HepG2 (cell line): ENCODE measurements at regions not wholly inside any gene's neighbourhood (a gene's known extent, or its start where the extent isn't known, plus 50 kb on each side); places are given as distances from the start of the nearest gene placed in this dataset.

Source experiments
- ATF3 ChIP-seq: sonication (generic); formaldehyde crosslinking; IDR thresholded peaks from 2 replicates; pipeline ENCODE4 v1.4.0; 2020; ENCODE audit warnings: missing genetic modification reagents
- BRCA1 ChIP-seq: sonication (generic); formaldehyde crosslinking; IDR thresholded peaks from 2 replicates; pipeline ENCODE4 v1.4.0; 2020; ENCODE audit warnings: missing genetic modification reagents
- CTCF ChIP-seq: sonication (generic); formaldehyde crosslinking; IDR thresholded peaks from 2 replicates; pipeline ENCODE4 v1.5.0; 2020; ENCODE audit warnings: mild to moderate bottlenecking, missing genetic modification reagents, moderate library complexity
- GABPB1 ChIP-seq: IDR thresholded peaks from 2 replicates; pipeline ENCODE4 v1.6.1; 2016; ENCODE audit warnings: mild to moderate bottlenecking, missing genetic modification reagents, moderate library complexity, missing compliant biosample characterization
- JUNB ChIP-seq: sonication (generic); formaldehyde crosslinking; IDR thresholded peaks from 2 replicates; pipeline ENCODE4 v1.8.0; 2022; ENCODE audit warnings: missing genetic modification reagents, mild to moderate bottlenecking, borderline replicate concordance
- MYNN ChIP-seq: sonication (generic); formaldehyde crosslinking; IDR thresholded peaks from 2 replicates; pipeline ENCODE4 v1.4.0; 2020; ENCODE audit warnings: mild to moderate bottlenecking, low read depth, missing genetic modification reagents
- NFE2L2 ChIP-seq: fragments of 150-350 bp; IDR thresholded peaks from 2 replicates; pipeline ENCODE4 v1.6.1; 2014; ENCODE audit warnings: low read length
- SIN3A ChIP-seq: IDR thresholded peaks from 2 replicates; pipeline ENCODE4 v1.6.1; 2011; ENCODE audit warnings: low read depth, mild to moderate bottlenecking, control low read depth, low read length, borderline replicate concordance
- SOX13 ChIP-seq, 3 experiments: fragments of 450-650 bp in 1 of 3; sonication (generic) in 1 of 3; formaldehyde crosslinking in 1 of 3; IDR thresholded peaks in 2 of 3; conservative IDR thresholded peaks in 1 of 3; 2 replicates each; pipeline versions ENCODE4 v1.5.0 to v1.6.1; 2016 to 2020; ENCODE audit warnings: antibody characterized with exemption in 1 of 3, mild to moderate bottlenecking in 1 of 3, missing compliant biosample characterization in 1 of 3, missing genetic modification reagents in 1 of 3, moderate library complexity in 1 of 3
- SUZ12 ChIP-seq: fragments of 150-350 bp; IDR thresholded peaks from 2 replicates; pipeline ENCODE4 v1.6.1; 2014; ENCODE audit warnings: low read depth, low read length
- TAF1 ChIP-seq: sonication (generic); formaldehyde crosslinking; IDR thresholded peaks from 2 replicates; pipeline ENCODE4 v1.4.0; 2020; ENCODE audit warnings: missing genetic modification reagents
- ZNF180 ChIP-seq: sonication (generic); formaldehyde crosslinking; IDR thresholded peaks from 2 replicates; pipeline ENCODE4 v1.4.0; 2020; ENCODE audit warnings: low read depth, missing genetic modification reagents, borderline replicate concordance
- ZNF274 ChIP-seq: sonication (generic); formaldehyde crosslinking; IDR thresholded peaks from 2 replicates; pipeline ENCODE4 v1.5.1; 2020; ENCODE audit warnings: mild to moderate bottlenecking, missing genetic modification reagents

- no peak for TF ChIP-seq ZNF180
- TF ChIP-seq GABPB1 (CRISPR knock-in tag): no peak
- TF ChIP-seq ZNF274 (CRISPR knock-in tag): no peak
- TF ChIP-seq SUZ12: no peak
- TF ChIP-seq JUNB (CRISPR knock-in tag): no peak
- TF ChIP-seq TAF1 (CRISPR knock-in tag): no peak
- no peak for TF ChIP-seq BRCA1 (CRISPR knock-in tag)
- TF ChIP-seq MYNN (CRISPR knock-in tag): no peak
- no peak for TF ChIP-seq ATF3
- no peak for TF ChIP-seq CTCF (CRISPR knock-in tag)
- TF ChIP-seq NFE2L2: no peak
- no peak for TF ChIP-seq SIN3A
- no peak for TF ChIP-seq SOX13 (IDR thresholded peaks at IDR 0.05)
- no peak for TF ChIP-seq SOX13 (CRISPR knock-in tag; conservative IDR thresholded peaks at IDR 0.05 in 1 of 2, IDR thresholded peaks at IDR 0.05 in 1 of 2)
Observed at GRCh38 chr6:139879823-139880356, 505.4 kb upstream of the CITED2 start.
